IMR-90 (cell line): ENCODE measurements at regions not wholly inside any gene's neighbourhood (a gene's known extent, or its start where the extent isn't known, plus 50 kb on each side); places are given as distances from the start of the nearest gene placed in this dataset.

Source experiments
- ATAC-seq: fragments of 200-7000 bp; cut with Tn5 transposase; 2 replicates; pipeline ENCODE4 v1.9.1; 2020; ENCODE audit warnings: low read depth, mild to moderate bottlenecking, moderate library complexity
- BruUV-seq: library from RNA; stranded (reverse); fragments of 400-500 nt; replicated peaks from 2 replicates; lab custom pipeline; 2021; lab: Mats Ljungman, UMichigan
- CTCF ChIA-PET: fragments of 300-600 bp; formaldehyde crosslinking; extraction: SDS; loops from one replicate; lab custom pipeline; 2021; ENCODE audit warnings: antibody characterized with exemption; lab: Yijun Ruan, JAX
- POLR2A ChIA-PET: fragments of 300-600 bp; sonication (Branson Sonifier 250); formaldehyde crosslinking; loops from one replicate; lab custom pipeline; 2022; ENCODE audit warnings: antibody characterized with exemption; ENCODE audit not compliant: unreplicated experiment; lab: Charles Lee
- DNase-seq: peaks from one replicate; pipeline ENCODE4 v3.0.0; 2013
- H2AFZ ChIP-seq: replicated peaks from 2 replicates; pipeline ENCODE3; 2013; ENCODE audit warnings: low read length, mild to moderate bottlenecking; ENCODE audit not compliant: poor library complexity
- H2AK5ac ChIP-seq: 2 replicates; pipeline ENCODE4 v1.6.1; 2013; ENCODE audit warnings: low read depth, low read length, inconsistent platforms
- H2AK9ac ChIP-seq: replicated peaks from 2 replicates; pipeline ENCODE3; 2013; ENCODE audit warnings: mild to moderate bottlenecking, low read depth, low read length, moderate library complexity; ENCODE audit not compliant: poor library complexity
- H2BK120ac ChIP-seq: 2 replicates; pipeline ENCODE4 v1.6.1; 2013; ENCODE audit warnings: low read depth, low read length, inconsistent platforms
- H2BK15ac ChIP-seq: 3 replicates; pipeline ENCODE4 v1.6.1; 2013; ENCODE audit warnings: low read depth, low read length, inconsistent platforms
- H2BK20ac ChIP-seq: 2 replicates; pipeline ENCODE4 v1.6.1; 2013; ENCODE audit warnings: low read depth, mild to moderate bottlenecking, inconsistent platforms, low read length, moderate library complexity
- H2BK5ac ChIP-seq: 2 replicates; pipeline ENCODE4 v1.6.1; 2013; ENCODE audit warnings: mild to moderate bottlenecking, low read depth, low read length, inconsistent platforms; ENCODE audit not compliant: poor library complexity, severe bottlenecking
- H3K14ac ChIP-seq: replicated peaks from 2 replicates; pipeline ENCODE4 v1.6.1; 2013; ENCODE audit warnings: low read depth, low read length, inconsistent platforms
- H3K18ac ChIP-seq: 2 replicates; pipeline ENCODE4 v1.6.1; 2013; ENCODE audit warnings: low read depth, low read length, control low read depth
- H3K23ac ChIP-seq: 2 replicates; pipeline ENCODE4 v1.6.1; 2013; ENCODE audit warnings: low read depth, low read length, inconsistent platforms
- H3K27ac ChIP-seq: 2 replicates; pipeline ENCODE4 v1.5.1; 2013; ENCODE audit warnings: mild to moderate bottlenecking, control low read depth, low read length; ENCODE audit not compliant: insufficient read depth
- H3K27me3 ChIP-seq: 2 replicates; pipeline ENCODE4 v1.6.1; 2013; ENCODE audit warnings: low read length; ENCODE audit not compliant: control insufficient read depth, insufficient read depth
- H3K36me3 ChIP-seq: 2 replicates; pipeline ENCODE4 v1.6.1; 2013; ENCODE audit warnings: low read length, mixed read lengths; ENCODE audit not compliant: control insufficient read depth, insufficient read depth
- H3K4ac ChIP-seq: 2 replicates; pipeline ENCODE4 v1.6.1; 2013; ENCODE audit warnings: low read depth, low read length, inconsistent platforms
- H3K4me1 ChIP-seq: 2 replicates; pipeline ENCODE4 v1.6.1; 2013; ENCODE audit warnings: low read length, mixed read lengths; ENCODE audit not compliant: control insufficient read depth, insufficient read depth
- H3K4me2 ChIP-seq: 2 replicates; pipeline ENCODE4 v1.6.1; 2013; ENCODE audit warnings: low read depth, mild to moderate bottlenecking, control low read depth, low read length, moderate library complexity
- H3K4me3 ChIP-seq: 2 replicates; pipeline ENCODE4 v1.5.1; 2013; ENCODE audit warnings: low read depth, mild to moderate bottlenecking, control low read depth, low read length, moderate library complexity; ENCODE audit not compliant: insufficient read depth
- H3K56ac ChIP-seq: 2 replicates; pipeline ENCODE4 v1.6.1; 2013; ENCODE audit warnings: low read length, inconsistent platforms; ENCODE audit not compliant: insufficient read depth; ENCODE audit errors: extremely low read depth
- H3K79me1 ChIP-seq, 2 experiments: 2 replicates each; pipeline ENCODE4 v1.6.1; 2013; ENCODE audit warnings: low read length in 2 of 2, inconsistent platforms in 1 of 2, low read depth in 1 of 2
- H3K9ac ChIP-seq: 2 replicates; pipeline ENCODE4 v1.6.1; 2013; ENCODE audit warnings: low read depth, low read length, control low read depth
- H3K9me1 ChIP-seq: 2 replicates; pipeline ENCODE4 v1.6.1; 2013; ENCODE audit warnings: low read length, inconsistent platforms; ENCODE audit not compliant: insufficient read depth
- H3K9me3 ChIP-seq: 2 replicates; pipeline ENCODE4 v1.6.1; 2013; ENCODE audit warnings: low read length; ENCODE audit not compliant: control insufficient read depth, insufficient read depth
- H4K20me1 ChIP-seq: 2 replicates; pipeline ENCODE4 v1.6.1; 2013; ENCODE audit warnings: low read length, inconsistent platforms; ENCODE audit not compliant: insufficient read depth
- H4K5ac ChIP-seq: 2 replicates; pipeline ENCODE4 v1.6.1; 2013; ENCODE audit warnings: mild to moderate bottlenecking, low read depth, low read length, control low read depth
- H4K8ac ChIP-seq, 2 experiments: 2 replicates each; pipeline ENCODE4 v1.6.1; 2013; ENCODE audit warnings: low read depth in 2 of 2, low read length in 2 of 2, control low read depth in 1 of 2, inconsistent platforms in 1 of 2
- H4K91ac ChIP-seq: 2 replicates; pipeline ENCODE4 v1.6.1; 2013; ENCODE audit warnings: low read depth, low read length, inconsistent platforms; ENCODE audit not compliant: insufficient read depth
- BHLHE40 ChIP-seq: fragments of 150-350 bp; IDR thresholded peaks from 2 replicates; pipeline ENCODE4 v1.6.1; 2016; ENCODE audit warnings: mild to moderate bottlenecking, low read depth, low read length
- CEBPB ChIP-seq: IDR thresholded peaks from 2 replicates; pipeline ENCODE4 v1.6.1; 2012; ENCODE audit warnings: low read depth, low read length, improper control_type of control experiment
- CHD1 ChIP-seq: IDR thresholded peaks from 2 replicates; pipeline ENCODE4 v1.6.1; 2012; ENCODE audit warnings: low read depth, low read length, improper control_type of control experiment
- MAFK ChIP-seq: IDR thresholded peaks from 2 replicates; pipeline ENCODE4 v1.6.1; 2012; ENCODE audit warnings: low read depth, low read length, improper control_type of control experiment
- MAZ ChIP-seq: IDR thresholded peaks from 2 replicates; pipeline ENCODE4 v1.6.1; 2012; ENCODE audit warnings: low read depth, mild to moderate bottlenecking, low read length, improper control_type of control experiment, moderate library complexity, borderline replicate concordance
- NFE2L2 ChIP-seq: fragments of 150-350 bp; IDR thresholded peaks from 2 replicates; pipeline ENCODE4 v1.6.1; 2016; ENCODE audit warnings: low read depth, mild to moderate bottlenecking, low read length
- POLR2A ChIP-seq: IDR thresholded peaks from 2 replicates; pipeline ENCODE4 v1.6.1; 2012; ENCODE audit warnings: mild to moderate bottlenecking, low read depth, low read length
- RAD21 ChIP-seq: IDR thresholded peaks from 2 replicates; pipeline ENCODE4 v1.6.1; 2012; ENCODE audit warnings: low read length, improper control_type of control experiment
- RCOR1 ChIP-seq: IDR thresholded peaks from 2 replicates; pipeline ENCODE4 v1.6.1; 2012; ENCODE audit warnings: mild to moderate bottlenecking, low read length, improper control_type of control experiment; ENCODE audit not compliant: insufficient replicate concordance
- RFX5 ChIP-seq: IDR thresholded peaks from 2 replicates; pipeline ENCODE4 v1.8.0; 2012; ENCODE audit warnings: low read depth, mild to moderate bottlenecking, low read length, moderate library complexity
- SMC3 ChIP-seq: fragments of 150-350 bp; IDR thresholded peaks from 2 replicates; pipeline ENCODE4 v1.6.1; 2016; ENCODE audit warnings: low read depth, mild to moderate bottlenecking, antibody characterized with exemption, low read length, moderate library complexity
- WGBS, 2 experiments: methylation state at CpG; one replicate each; pipeline versions ENCODE4 v1.1.5 to v1.1.7; 2013; ENCODE audit warnings: missing lambda C conversion rate in 2 of 2; ENCODE audit not compliant: insufficient read length in 1 of 2; ENCODE audit errors: extremely low coverage in 2 of 2; 5-methylcytosine and 5-hydroxymethylcytosine counted together
- dilution Hi-C: fragments of 300-500 bp; cut with HindIII; formaldehyde crosslinking; loops from one replicate; pipeline ENCODE4 v1.14.3; 2018; ENCODE audit warnings: low sequenced_read_pairs; ENCODE audit not compliant: unreplicated experiment
- in situ Hi-C: fragments of 300-500 bp; cut with MboI; formaldehyde crosslinking; loops from 3 replicates; pipeline ENCODE4 v1.14.3; 2019; ENCODE audit warnings: low sequenced_read_pairs, inconsistent platforms, mixed read lengths
- intact Hi-C: fragments of 100-400 bp; cut with micrococcal nuclease; formaldehyde crosslinking; loops from 2 replicates; pipeline ENCODE4 v1.10.0; 2022
- TF ChIP-seq, protein P1 (sequence below): fragments of 150-350 bp; IDR thresholded peaks from 2 replicates; pipeline ENCODE4 v1.6.1; 2016; ENCODE audit warnings: low read depth, mild to moderate bottlenecking, low read length, moderate library complexity, borderline replicate concordance
- TF ChIP-seq, protein P2 (sequence below): conservative IDR thresholded peaks from 2 replicates; pipeline ENCODE4 v1.5.1; 2012; ENCODE audit warnings: mild to moderate bottlenecking, low read depth, low read length, improper control_type of control experiment
- TF ChIP-seq, protein P3 (sequence below): fragments of 150-350 bp; IDR thresholded peaks from 2 replicates; pipeline ENCODE4 v1.6.1; 2017; ENCODE audit warnings: mild to moderate bottlenecking, antibody characterized with exemption, low read length, low read depth

DNA sequence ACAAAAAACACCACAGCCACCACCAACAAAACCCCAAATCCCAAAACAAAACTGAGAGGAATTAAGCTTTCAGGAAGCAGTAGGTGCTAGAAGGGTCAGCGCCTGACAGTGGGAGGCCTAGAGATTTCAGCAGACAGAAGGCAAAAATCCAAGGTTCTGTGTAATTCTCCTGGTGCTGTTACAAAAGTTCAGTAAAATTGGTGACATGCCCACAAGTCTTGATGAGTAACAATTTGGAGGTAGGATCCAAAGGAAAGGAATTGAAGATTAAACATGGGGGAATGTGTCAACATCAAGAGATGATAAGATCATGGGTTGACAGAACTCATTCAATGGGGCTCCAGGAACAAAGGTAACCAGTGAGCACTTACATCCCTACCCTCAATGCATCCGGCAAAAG lies 653.8 kb upstream of the CPEB2 start:
- no peaks in the 10 kb centered on the region for H3K79me1 ChIP-seq
- H3K18ac ChIP-seq, result no peak overlapping the region

More for the DNA sequence above, 653.8 kb upstream of the CPEB2 start:
- Histone ChIP-seq H2AK9ac (no peak overlapping the region), H4K91ac (no peak overlapping the region), H2BK20ac (no peak overlapping the region), H4K20me1 (no peaks in the 10 kb centered on the region), H2AK5ac (no peak overlapping the region), H3K56ac (no peak overlapping the region), H3K27me3 (no peaks in the 10 kb centered on the region), H3K9me1 (no peaks in the 10 kb centered on the region), H3K4me2 (no peak overlapping the region), H4K5ac (no peak overlapping the region), H3K4me3 (no peak overlapping the region), H3K4ac (no peak overlapping the region), H2AFZ (no peak overlapping the region), H3K36me3 (no peaks in the 10 kb centered on the region), H3K4me1 (no peaks in the 10 kb centered on the region), H3K9me3 (no peaks in the 10 kb centered on the region), H4K8ac (no peak overlapping the region), H2BK5ac (no peak overlapping the region), H3K14ac (no peak overlapping the region), H2BK120ac (no peak overlapping the region), H3K27ac (no peak overlapping the region), H3K9ac (no peak overlapping the region), H3K23ac (no peak overlapping the region), H2BK15ac (no peak overlapping the region)
- WGBS, 2 experiments, result 57% methylated on average over 1 of the region's 2 CpGs; no CpG with 5 or more reads in 1 of the 2 experiments
- in situ Hi-C loops, result no loop called here
- CTCF ChIA-PET, result no interaction called here
- ATAC-seq (no peak), DNase-seq (peak; percentile 4)
- POLR2A ChIA-PET, result no interaction called here
- TF ChIP-seq, protein P1, sequence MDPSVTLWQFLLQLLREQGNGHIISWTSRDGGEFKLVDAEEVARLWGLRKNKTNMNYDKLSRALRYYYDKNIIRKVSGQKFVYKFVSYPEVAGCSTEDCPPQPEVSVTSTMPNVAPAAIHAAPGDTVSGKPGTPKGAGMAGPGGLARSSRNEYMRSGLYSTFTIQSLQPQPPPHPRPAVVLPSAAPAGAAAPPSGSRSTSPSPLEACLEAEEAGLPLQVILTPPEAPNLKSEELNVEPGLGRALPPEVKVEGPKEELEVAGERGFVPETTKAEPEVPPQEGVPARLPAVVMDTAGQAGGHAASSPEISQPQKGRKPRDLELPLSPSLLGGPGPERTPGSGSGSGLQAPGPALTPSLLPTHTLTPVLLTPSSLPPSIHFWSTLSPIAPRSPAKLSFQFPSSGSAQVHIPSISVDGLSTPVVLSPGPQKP, result no peak
- TF ChIP-seq RAD21, result no peak
- TF ChIP-seq RFX5, result no peak
- TF ChIP-seq BHLHE40, result no peak
- TF ChIP-seq MAZ, result no peak
- TF ChIP-seq CHD1, result no peak
- TF ChIP-seq CEBPB, result no peak
- no peak for TF ChIP-seq NFE2L2
- no peak for TF ChIP-seq SMC3
- no peak for TF ChIP-seq MAFK
- TF ChIP-seq, protein P2, sequence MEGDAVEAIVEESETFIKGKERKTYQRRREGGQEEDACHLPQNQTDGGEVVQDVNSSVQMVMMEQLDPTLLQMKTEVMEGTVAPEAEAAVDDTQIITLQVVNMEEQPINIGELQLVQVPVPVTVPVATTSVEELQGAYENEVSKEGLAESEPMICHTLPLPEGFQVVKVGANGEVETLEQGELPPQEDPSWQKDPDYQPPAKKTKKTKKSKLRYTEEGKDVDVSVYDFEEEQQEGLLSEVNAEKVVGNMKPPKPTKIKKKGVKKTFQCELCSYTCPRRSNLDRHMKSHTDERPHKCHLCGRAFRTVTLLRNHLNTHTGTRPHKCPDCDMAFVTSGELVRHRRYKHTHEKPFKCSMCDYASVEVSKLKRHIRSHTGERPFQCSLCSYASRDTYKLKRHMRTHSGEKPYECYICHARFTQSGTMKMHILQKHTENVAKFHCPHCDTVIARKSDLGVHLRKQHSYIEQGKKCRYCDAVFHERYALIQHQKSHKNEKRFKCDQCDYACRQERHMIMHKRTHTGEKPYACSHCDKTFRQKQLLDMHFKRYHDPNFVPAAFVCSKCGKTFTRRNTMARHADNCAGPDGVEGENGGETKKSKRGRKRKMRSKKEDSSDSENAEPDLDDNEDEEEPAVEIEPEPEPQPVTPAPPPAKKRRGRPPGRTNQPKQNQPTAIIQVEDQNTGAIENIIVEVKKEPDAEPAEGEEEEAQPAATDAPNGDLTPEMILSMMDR, result no peak
- TF ChIP-seq POLR2A, result no peak
- no peak for TF ChIP-seq RCOR1
- TF ChIP-seq, protein P3, sequence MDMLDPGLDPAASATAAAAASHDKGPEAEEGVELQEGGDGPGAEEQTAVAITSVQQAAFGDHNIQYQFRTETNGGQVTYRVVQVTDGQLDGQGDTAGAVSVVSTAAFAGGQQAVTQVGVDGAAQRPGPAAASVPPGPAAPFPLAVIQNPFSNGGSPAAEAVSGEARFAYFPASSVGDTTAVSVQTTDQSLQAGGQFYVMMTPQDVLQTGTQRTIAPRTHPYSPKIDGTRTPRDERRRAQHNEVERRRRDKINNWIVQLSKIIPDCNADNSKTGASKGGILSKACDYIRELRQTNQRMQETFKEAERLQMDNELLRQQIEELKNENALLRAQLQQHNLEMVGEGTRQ, result no peak
- no TSS peak for BruUV-seq
- dilution Hi-C loops, result no loop called here
- intact Hi-C loops, result loop anchor here (10.0 kb wide), 1 partner anchor 694 kb away; no protein-coding TSS in a partner anchor
